NCI-H2171 treated with DMSO at 0.1 percent for 48 hours (cell line): ENCODE measurements at regions not wholly inside any gene's neighbourhood (a gene's known extent, or its start where the extent isn't known, plus 50 kb on each side); places are given as distances from the start of the nearest gene placed in this dataset.

Experiments
- DNase-seq: peaks from one replicate; lab custom pipeline; 2025; lab: John Stamatoyannopoulos, UW

DNA sequence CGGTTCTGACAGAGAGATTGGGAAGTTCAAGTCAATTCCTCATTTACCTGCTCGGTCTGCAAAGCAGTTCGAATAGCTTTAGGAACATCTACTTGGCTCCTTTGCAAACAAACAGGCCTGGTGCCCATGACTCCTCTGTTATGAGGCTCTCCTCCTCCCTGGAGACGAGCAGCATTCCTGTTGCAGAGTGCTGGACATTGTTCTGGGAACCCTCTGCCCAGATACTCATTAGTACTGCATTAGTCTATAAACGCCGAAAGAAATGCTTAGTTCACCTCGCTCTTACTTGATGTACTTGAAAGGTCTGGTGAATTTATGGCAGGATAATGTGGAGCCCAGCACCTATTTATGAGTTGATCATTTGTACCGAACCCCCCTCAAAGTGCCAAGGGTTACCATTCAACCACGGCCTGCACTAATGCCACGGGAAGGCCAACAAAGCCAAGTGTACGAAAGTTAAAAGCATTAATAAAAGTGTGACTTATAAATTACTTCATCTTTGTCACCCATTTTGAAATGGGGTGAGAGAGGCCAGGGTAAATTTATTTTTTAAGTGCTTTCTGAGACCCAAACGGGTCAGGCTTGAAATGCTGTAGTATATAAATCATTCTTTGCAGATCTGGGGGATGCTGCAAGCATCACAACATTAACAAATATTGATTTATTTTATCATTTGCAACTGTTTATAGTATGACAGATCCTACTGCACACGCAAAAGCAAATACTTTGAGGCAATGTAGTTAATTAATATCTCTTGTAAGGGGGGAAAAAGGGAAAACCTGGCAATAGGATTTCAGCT, 478.9 kb upstream of the PSMD7 start:
- no peak for DNase-seq

DNA sequence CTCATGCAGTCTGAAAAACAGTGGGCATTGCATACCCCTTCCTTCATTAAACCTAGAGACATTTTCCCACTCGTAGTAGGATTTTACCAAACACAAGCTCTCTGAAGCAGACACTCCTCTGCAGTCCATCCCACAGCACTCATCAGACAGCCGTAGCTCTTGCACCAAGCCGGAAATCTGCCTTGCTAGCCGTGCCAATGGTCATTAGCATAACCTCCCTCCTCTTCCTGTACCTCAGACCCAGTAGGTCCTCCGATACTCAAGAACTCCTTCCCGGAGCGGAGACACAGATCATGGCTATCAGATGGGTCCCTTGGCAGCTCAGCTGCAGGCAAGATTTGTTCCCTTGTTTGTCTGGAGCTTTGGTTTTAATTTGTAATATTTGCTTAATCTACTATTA, 483.1 kb upstream of the PSMD7 start:
- no peak for DNase-seq

GRCh38 chr16:73804456-73804855, 492.2 kb upstream of the PSMD7 start:
- DNase-seq: no peak

GRCh38 chr16:73798471-73798870, 498.1 kb upstream of the PSMD7 start:
- DNase-seq: no peak

- DNase-seq: no peak
These were observed 499.5 kb upstream of the PSMD7 start for GRCh38 chr16:73797115-73797514.

DNA sequence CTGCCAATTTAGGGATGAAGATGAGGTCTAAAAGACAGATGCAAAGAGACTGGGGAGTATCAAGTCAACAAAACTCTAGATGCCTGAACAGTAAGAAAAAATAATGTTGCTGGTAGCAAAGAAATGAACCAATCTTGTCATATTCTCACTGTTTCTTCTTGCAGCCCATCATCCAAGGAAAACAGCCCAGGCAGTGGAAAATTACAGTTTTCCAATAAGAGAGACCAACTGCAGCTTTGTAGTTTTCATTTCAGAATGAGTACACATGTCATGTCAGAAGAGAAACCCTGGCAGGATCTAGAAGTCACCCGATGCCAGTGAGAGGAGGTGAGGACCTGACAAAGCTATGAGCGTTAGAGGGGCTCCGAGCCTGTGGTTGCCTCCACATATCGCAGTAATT, 500.4 kb upstream of the PSMD7 start:
- DNase-seq: no peak

GRCh38 chr16:73794994-73795393, 501.6 kb upstream of the PSMD7 start:
- peak; percentile 57 for DNase-seq

GRCh38 chr16:73793871-73794437, 502.7 kb upstream of the PSMD7 start:
- no peak for DNase-seq

- no peak for DNase-seq
These were observed 503.4 kb upstream of the PSMD7 start for GRCh38 chr16:73793260-73793659.

- DNase-seq: no peak
These were observed 504.2 kb upstream of the PSMD7 start for GRCh38 chr16:73792199-73793020.

DNA sequence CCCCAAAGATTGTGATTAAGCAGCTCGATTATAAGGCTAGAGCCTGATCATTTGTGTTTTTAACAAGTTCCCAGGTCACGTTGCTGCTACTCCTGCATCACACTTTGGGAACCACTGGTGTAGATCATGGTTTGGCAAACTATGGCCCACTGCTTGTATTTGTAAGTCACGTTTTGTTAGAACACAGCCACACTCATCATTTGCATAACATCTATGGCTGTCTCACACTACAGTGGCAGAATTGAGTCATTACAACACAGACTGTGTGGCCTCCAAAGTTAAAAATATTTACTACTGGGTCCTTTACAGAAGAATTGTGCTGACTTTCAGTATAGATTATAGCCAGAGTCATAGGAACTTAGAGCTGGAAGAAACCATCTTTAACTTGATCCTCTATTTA, 515.3 kb upstream of the PSMD7 start:
- DNase-seq: no peak

DNA sequence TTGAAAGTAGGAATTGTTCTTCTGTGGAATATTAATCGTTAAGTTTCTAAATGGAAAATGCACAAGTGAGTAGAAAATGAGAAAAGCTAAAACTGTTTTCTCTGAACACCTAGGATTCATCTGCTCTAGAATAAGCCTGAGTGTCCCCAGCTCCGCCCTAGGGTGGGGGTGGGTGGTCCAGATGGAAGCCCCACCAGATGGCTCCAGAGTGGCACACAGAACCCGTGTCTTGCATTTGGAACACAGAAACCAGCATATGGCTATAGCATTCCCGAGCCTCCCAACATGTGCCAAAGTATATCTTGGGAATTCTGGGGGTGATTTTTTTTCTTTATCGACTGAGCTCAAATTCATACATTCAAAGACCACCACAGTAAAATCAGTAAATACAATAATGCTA, 517.7 kb upstream of the PSMD7 start:
- peak; percentile 47 for DNase-seq

DNA sequence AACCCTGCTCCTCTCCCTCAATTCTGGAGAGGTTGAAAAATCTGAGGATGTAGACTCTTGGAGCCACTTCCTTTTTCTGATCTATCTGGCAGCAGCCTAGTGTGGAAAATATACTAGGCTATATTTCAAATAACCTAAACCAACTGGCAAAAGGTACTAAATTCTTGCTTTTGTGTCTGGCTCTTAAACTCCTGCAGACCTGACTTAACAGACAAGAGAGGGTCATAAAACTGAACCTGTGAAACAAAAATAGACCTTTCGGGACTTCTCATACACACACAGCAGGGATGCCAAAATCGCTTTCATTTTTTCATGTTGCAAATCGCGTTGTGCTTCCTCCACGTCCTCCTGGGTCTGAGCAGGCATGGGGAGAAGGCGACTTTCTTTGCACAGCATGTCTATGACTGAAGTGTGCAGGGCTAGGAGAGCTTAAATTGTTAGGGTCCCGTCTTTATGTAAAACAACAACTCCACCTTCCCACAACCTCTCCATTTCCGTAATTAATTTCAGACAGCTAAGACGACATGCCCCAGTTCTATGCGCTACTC, 520.7 kb upstream of the PSMD7 start:
- DNase-seq: no peak

DNA sequence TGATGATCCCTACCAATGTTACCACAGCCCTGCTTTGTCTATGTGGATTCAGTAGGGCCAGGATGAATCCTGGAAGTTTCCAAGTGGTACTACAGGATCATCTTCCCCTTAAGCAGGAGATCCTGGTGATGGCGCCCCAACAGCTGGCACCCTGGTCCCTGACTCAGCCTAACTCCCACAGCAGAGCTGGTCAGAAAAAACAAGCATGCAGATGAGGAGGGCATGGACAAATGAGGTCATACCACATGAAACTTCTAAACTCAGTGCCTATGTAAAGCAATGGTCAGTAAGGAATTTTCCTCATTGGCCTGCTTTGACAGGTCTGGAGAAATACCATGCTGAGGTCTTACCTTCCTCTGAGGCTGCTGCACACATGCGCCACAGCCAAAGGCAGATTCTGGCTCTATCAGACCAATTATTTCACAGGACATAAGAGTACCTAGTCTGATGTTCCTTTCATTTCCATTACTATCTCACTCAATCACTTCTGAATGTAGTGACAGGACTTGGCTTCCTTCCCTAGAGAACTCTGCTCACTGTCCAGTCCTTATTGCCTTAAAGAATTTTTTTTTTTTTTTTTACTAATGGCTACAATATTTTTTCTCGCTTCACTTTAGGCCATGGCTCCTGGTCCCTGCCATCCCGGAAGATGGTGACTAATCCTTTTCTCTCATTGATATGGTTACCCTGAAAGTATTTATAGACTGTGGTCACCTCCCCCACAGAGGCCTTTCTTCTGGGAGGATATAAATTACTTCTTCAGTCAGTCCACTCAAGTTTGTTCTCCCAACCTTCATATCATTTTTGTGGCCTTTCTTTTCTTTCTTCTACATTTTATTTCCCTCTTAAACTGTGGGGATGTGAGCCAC, 525.2 kb upstream of the PSMD7 start:
- DNase-seq: no peak

- no peak for DNase-seq
These were observed 527.8 kb upstream of the PSMD7 start for GRCh38 chr16:73768786-73769203.

- no peak for DNase-seq
These were observed 532.3 kb upstream of the PSMD7 start for GRCh38 chr16:73764321-73764720.

GRCh38 chr16:73756289-73757178, 540.1 kb upstream of the PSMD7 start:
- DNase-seq: no peak

- DNase-seq: no peak
These were observed 542.7 kb upstream of the PSMD7 start for GRCh38 chr16:73753931-73754330.

DNA sequence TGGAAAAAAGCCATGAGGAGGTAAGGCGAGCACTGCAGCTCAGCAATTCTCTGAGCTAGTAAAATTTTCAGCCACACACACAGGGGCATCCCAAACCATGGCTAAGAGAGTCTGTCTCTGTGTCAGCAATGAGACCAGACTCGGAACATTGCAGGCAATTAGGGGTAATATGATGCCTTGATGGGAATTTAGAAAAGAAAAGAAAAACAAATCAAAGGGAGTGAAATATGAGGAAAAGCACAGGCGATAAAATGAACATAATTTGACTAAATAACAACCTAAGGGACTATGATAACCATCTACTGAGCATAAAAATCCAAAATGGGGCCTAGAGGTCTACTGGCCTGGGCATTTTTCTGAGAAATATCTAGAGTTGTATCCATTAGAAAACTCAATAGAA, 546.0 kb upstream of the PSMD7 start:
- no peak for DNase-seq

DNA sequence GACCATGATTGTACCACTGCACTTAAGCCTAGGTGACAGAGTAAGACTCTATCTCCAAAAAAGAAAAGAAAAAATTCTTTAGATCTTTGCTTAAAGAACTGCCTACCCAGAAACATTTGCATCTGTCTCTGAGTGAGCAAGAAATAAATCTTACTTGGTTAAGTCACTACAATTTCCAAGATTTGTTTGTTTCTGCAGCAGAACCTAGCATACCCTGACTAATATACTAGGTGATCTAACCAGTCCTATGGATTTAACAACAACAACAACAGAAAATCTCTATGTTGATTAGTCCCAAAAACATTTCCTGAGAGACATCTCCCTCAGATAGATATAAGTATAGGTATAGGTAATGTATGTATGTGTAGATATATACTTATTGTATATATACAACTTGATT, 549.3 kb upstream of the PSMD7 start:
- no peak for DNase-seq

GRCh38 chr16:73746554-73746953, 550.1 kb upstream of the PSMD7 start:
- no peak for DNase-seq
